GM23338 (cell line): ENCODE measurements at regions not wholly inside any gene's neighbourhood (a gene's known extent, or its start where the extent isn't known, plus 50 kb on each side); places are given as distances from the start of the nearest gene placed in this dataset.

Experiments used
- ATAC-seq: fragments of 200-7000 bp; cut with Tn5 transposase; 3 replicates; pipeline ENCODE4 v1.9.1; 2020
- DNase-seq: peaks from one replicate; pipeline ENCODE4 v3.0.0-alpha.2; 2015; ENCODE audit warnings: low spot score
- H2AFZ ChIP-seq: fragments of 200-600 bp; sonication (generic); 2 replicates; pipeline ENCODE4 v1.8.0; 2016; ENCODE audit warnings: antibody characterized with exemption, mild to moderate bottlenecking, moderate library complexity
- H3F3A ChIP-seq: fragments of 200-600 bp; sonication (generic); replicated peaks from 2 replicates; pipeline ENCODE4 v1.8.0; 2017; ENCODE audit warnings: antibody characterized with exemption, mixed run types, low read depth
- H3K27ac ChIP-seq: fragments of 200-600 bp; sonication (generic); 2 replicates; pipeline ENCODE4 v1.6.1; 2016; ENCODE audit warnings: low read depth
- H3K27me3 ChIP-seq: fragments of 200-600 bp; sonication (generic); 2 replicates; pipeline ENCODE4 v1.8.0; 2016; ENCODE audit warnings: mild to moderate bottlenecking, mixed run types, moderate library complexity; ENCODE audit not compliant: insufficient read depth
- H3K36me3 ChIP-seq: fragments of 200-600 bp; sonication (generic); 2 replicates; pipeline ENCODE4 v1.8.0; 2016; ENCODE audit warnings: mild to moderate bottlenecking; ENCODE audit not compliant: insufficient read depth
- H3K4me1 ChIP-seq: fragments of 200-600 bp; sonication (generic); 2 replicates; pipeline ENCODE4 v1.8.0; 2016; ENCODE audit warnings: mild to moderate bottlenecking, moderate library complexity; ENCODE audit not compliant: insufficient read depth
- H3K4me2 ChIP-seq: fragments of 200-600 bp; sonication (generic); 2 replicates; pipeline ENCODE4 v1.7.1; 2017; ENCODE audit warnings: mixed run types
- H3K4me3 ChIP-seq: fragments of 200-600 bp; sonication (generic); 2 replicates; pipeline ENCODE4 v1.6.1; 2016; ENCODE audit warnings: mixed run types
- H3K79me2 ChIP-seq: fragments of 200-600 bp; sonication (generic); replicated peaks from 2 replicates; pipeline ENCODE4 v1.8.0; 2017; ENCODE audit warnings: mild to moderate bottlenecking; ENCODE audit not compliant: insufficient read depth
- H3K9me2 ChIP-seq: fragments of 200-600 bp; sonication (generic); 2 replicates; pipeline ENCODE4 v1.8.0; 2017; ENCODE audit not compliant: insufficient read depth
- H4K20me1 ChIP-seq: fragments of 200-600 bp; sonication (generic); replicated peaks from 2 replicates; pipeline ENCODE4 v1.8.0; 2017; ENCODE audit warnings: mild to moderate bottlenecking; ENCODE audit not compliant: insufficient read depth
- H3K27ac Mint-ChIP-seq: 2 replicates; pipeline ENCODE4 v1.8.0; 2020; ENCODE audit warnings: inconsistent platforms, mild to moderate bottlenecking, moderate library complexity, mixed read lengths
- H3K27me3 Mint-ChIP-seq: 3 replicates; pipeline ENCODE4 v1.8.0; 2022; ENCODE audit warnings: low read depth, mild to moderate bottlenecking, moderate library complexity, mixed read lengths, inconsistent platforms; ENCODE audit not compliant: insufficient read depth, poor library complexity
- H3K36me3 Mint-ChIP-seq: 3 replicates; pipeline ENCODE4 v1.8.0; 2021; ENCODE audit warnings: low read depth, mild to moderate bottlenecking, inconsistent platforms, moderate library complexity, mixed read lengths
- H3K4me1 Mint-ChIP-seq: 3 replicates; pipeline ENCODE4 v1.8.0; 2020; ENCODE audit warnings: mild to moderate bottlenecking, inconsistent platforms, mixed read lengths
- H3K4me3 Mint-ChIP-seq: 3 replicates; pipeline ENCODE4 v1.8.0; 2021; ENCODE audit warnings: moderate library complexity, mild to moderate bottlenecking, inconsistent platforms, mixed read lengths
- H3K9me3 Mint-ChIP-seq: 3 replicates; pipeline ENCODE4 v1.8.0; 2020; ENCODE audit warnings: moderate library complexity, mild to moderate bottlenecking, inconsistent platforms, mixed read lengths
- CREB1 ChIP-seq: fragments of 250-450 bp; sonication (Bioruptor Pico); IDR thresholded peaks from 2 replicates; pipeline ENCODE4 v1.5.0; 2020; ENCODE audit warnings: low read depth, mild to moderate bottlenecking, moderate library complexity
- EZH2 ChIP-seq: fragments of 200-600 bp; sonication (generic); IDR thresholded peaks from one replicate; pipeline ENCODE4 v1.8.0; 2017; ENCODE audit warnings: antibody characterized with exemption, mild to moderate bottlenecking, low read depth; ENCODE audit not compliant: unreplicated experiment
- EZH2phosphoT487 ChIP-seq: fragments of 200-600 bp; sonication (generic); IDR thresholded peaks from one replicate; pipeline ENCODE4 v1.8.1; 2018; ENCODE audit warnings: antibody characterized with exemption; ENCODE audit not compliant: unreplicated experiment
- JUNB ChIP-seq: IDR thresholded peaks from one replicate; pipeline ENCODE4 v1.6.1; 2016; ENCODE audit warnings: antibody characterized with exemption; ENCODE audit not compliant: unreplicated experiment
- NANOG ChIP-seq: IDR thresholded peaks from 2 replicates; pipeline ENCODE4 v1.6.1; 2016; ENCODE audit warnings: antibody characterized with exemption, borderline replicate concordance
- REST ChIP-seq: IDR thresholded peaks from one replicate; pipeline ENCODE4 v1.6.1; 2018; ENCODE audit warnings: antibody characterized with exemption; ENCODE audit not compliant: unreplicated experiment
- STAT1 ChIP-seq: IDR thresholded peaks from one replicate; pipeline ENCODE4 v1.6.1; 2016; ENCODE audit warnings: antibody characterized with exemption; ENCODE audit not compliant: unreplicated experiment
- ZNF114 ChIP-seq: fragments of 250-450 bp; sonication (Bioruptor Pico); IDR thresholded peaks from 2 replicates; pipeline ENCODE4 v1.5.0; 2020; ENCODE audit warnings: mild to moderate bottlenecking, moderate library complexity
- ZNF331 ChIP-seq: fragments of 250-450 bp; sonication (Bioruptor Pico); IDR thresholded peaks from 2 replicates; pipeline ENCODE4 v1.5.0; 2020; ENCODE audit warnings: low read depth, mild to moderate bottlenecking, moderate library complexity
- TF ChIP-seq, protein P1 (sequence below), 2 experiments: fragments of 200-600 bp in 1 of 2; sonication (generic) in 1 of 2; conservative IDR thresholded peaks; 2 replicates each; pipeline versions ENCODE4 v1.5.1 to v1.6.1; 2016 to 2017; ENCODE audit warnings: antibody characterized with exemption in 2 of 2, low read depth in 2 of 2, mild to moderate bottlenecking in 2 of 2, moderate library complexity in 1 of 2
- TF ChIP-seq, protein P2 (sequence below): fragments of 250-450 bp; sonication (Bioruptor Pico); IDR thresholded peaks from 2 replicates; pipeline ENCODE4 v1.5.0; 2020; ENCODE audit warnings: mild to moderate bottlenecking, moderate library complexity

- Mint-ChIP-seq H3K36me3 (no peaks in the 10 kb centered on the region; the same call in 2 of the 3 replicates), H3K4me1 (peaks cover 6% of the 10 kb centered on the region), H3K27ac (no peak overlapping the region), H3K27me3 (no peaks in the 10 kb centered on the region), H3K4me3 (no peak overlapping the region), H3K9me3 (peaks cover 5% of the 10 kb centered on the region; the same call in 2 of the 3 replicates)
- DNase-seq (no peak), ATAC-seq (no peak)
- Histone ChIP-seq H3K36me3 (no peaks in the 10 kb centered on the region), H3K9me2 (no peaks in the 10 kb centered on the region), H3F3A (no peaks in the 10 kb centered on the region), H3K79me2 (no peaks in the 10 kb centered on the region), H3K27me3 (no peaks in the 10 kb centered on the region), H2AFZ (no peak overlapping the region), H3K4me2 (no peak overlapping the region), H3K27ac (no peak overlapping the region), H3K4me3 (no peak overlapping the region), H4K20me1 (no peaks in the 10 kb centered on the region), H3K4me1 (no peaks in the 10 kb centered on the region)
- no peak for TF ChIP-seq ZNF114 (CRISPR knock-in tag)
- TF ChIP-seq JUNB = no peak
- TF ChIP-seq NANOG = no peak
- no peak for TF ChIP-seq EZH2
- no peak for TF ChIP-seq ZNF331 (CRISPR knock-in tag)
- no peak for TF ChIP-seq STAT1
- no peak for TF ChIP-seq EZH2phosphoT487
- no peak for TF ChIP-seq CREB1 (CRISPR knock-in tag)
- no peak for TF ChIP-seq REST
- TF ChIP-seq, protein P1, sequence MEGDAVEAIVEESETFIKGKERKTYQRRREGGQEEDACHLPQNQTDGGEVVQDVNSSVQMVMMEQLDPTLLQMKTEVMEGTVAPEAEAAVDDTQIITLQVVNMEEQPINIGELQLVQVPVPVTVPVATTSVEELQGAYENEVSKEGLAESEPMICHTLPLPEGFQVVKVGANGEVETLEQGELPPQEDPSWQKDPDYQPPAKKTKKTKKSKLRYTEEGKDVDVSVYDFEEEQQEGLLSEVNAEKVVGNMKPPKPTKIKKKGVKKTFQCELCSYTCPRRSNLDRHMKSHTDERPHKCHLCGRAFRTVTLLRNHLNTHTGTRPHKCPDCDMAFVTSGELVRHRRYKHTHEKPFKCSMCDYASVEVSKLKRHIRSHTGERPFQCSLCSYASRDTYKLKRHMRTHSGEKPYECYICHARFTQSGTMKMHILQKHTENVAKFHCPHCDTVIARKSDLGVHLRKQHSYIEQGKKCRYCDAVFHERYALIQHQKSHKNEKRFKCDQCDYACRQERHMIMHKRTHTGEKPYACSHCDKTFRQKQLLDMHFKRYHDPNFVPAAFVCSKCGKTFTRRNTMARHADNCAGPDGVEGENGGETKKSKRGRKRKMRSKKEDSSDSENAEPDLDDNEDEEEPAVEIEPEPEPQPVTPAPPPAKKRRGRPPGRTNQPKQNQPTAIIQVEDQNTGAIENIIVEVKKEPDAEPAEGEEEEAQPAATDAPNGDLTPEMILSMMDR (conservative IDR thresholded peaks at IDR 0.05; ENCODE audit: low read depth in 2 of 2) = no peak
- TF ChIP-seq, protein P2, sequence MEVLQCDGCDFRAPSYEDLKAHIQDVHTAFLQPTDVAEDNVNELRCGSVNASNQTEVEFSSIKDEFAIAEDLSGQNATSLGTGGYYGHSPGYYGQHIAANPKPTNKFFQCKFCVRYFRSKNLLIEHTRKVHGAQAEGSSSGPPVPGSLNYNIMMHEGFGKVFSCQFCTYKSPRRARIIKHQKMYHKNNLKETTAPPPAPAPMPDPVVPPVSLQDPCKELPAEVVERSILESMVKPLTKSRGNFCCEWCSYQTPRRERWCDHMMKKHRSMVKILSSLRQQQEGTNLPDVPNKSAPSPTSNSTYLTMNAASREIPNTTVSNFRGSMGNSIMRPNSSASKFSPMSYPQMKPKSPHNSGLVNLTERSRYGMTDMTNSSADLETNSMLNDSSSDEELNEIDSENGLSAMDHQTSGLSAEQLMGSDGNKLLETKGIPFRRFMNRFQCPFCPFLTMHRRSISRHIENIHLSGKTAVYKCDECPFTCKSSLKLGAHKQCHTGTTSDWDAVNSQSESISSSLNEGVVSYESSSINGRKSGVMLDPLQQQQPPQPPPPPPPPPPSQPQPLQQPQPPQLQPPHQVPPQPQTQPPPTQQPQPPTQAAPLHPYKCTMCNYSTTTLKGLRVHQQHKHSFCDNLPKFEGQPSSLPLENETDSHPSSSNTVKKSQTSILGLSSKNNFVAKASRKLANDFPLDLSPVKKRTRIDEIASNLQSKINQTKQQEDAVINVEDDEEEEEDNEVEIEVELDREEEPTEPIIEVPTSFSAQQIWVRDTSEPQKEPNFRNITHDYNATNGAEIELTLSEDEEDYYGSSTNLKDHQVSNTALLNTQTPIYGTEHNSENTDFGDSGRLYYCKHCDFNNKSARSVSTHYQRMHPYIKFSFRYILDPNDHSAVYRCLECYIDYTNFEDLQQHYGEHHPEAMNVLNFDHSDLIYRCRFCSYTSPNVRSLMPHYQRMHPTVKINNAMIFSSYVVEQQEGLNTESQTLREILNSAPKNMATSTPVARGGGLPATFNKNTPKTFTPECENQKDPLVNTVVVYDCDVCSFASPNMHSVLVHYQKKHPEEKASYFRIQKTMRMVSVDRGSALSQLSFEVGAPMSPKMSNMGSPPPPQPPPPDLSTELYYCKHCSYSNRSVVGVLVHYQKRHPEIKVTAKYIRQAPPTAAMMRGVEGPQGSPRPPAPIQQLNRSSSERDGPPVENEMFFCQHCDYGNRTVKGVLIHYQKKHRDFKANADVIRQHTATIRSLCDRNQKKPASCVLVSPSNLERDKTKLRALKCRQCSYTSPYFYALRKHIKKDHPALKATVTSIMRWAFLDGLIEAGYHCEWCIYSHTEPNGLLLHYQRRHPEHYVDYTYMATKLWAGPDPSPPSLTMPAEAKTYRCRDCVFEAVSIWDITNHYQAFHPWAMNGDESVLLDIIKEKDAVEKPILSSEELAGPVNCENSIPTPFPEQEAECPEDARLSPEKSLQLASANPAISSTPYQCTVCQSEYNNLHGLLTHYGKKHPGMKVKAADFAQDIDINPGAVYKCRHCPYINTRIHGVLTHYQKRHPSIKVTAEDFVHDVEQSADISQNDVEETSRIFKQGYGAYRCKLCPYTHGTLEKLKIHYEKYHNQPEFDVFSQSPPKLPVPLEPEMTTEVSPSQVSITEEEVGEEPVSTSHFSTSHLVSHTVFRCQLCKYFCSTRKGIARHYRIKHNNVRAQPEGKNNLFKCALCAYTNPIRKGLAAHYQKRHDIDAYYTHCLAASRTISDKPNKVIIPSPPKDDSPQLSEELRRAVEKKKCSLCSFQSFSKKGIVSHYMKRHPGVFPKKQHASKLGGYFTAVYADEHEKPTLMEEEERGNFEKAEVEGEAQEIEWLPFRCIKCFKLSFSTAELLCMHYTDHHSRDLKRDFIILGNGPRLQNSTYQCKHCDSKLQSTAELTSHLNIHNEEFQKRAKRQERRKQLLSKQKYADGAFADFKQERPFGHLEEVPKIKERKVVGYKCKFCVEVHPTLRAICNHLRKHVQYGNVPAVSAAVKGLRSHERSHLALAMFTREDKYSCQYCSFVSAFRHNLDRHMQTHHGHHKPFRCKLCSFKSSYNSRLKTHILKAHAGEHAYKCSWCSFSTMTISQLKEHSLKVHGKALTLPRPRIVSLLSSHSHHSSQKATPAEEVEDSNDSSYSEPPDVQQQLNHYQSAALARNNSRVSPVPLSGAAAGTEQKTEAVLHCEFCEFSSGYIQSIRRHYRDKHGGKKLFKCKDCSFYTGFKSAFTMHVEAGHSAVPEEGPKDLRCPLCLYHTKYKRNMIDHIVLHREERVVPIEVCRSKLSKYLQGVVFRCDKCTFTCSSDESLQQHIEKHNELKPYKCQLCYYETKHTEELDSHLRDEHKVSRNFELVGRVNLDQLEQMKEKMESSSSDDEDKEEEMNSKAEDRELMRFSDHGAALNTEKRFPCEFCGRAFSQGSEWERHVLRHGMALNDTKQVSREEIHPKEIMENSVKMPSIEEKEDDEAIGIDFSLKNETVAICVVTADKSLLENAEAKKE = no peak
These were observed 64.9 kb upstream of the PITRM1 start for GRCh38 chr10:3237530-3237929.
